ENCODE measurements at regions not wholly inside any gene's neighbourhood (a gene's known extent, or its start where the extent isn't known, plus 50 kb on each side); places are given as distances from the start of the nearest gene placed in this dataset.
A peak's percentile ranks its signal among the peaks of the same experiment; 100 is the strongest.

GRCh38 chr3:165133188-165133899, 55.0 kb upstream of the SI start:
- Histone ChIP-seq H3K4me1 (ENCODE audit: control insufficient read depth, insufficient read depth, low read length) (peaks cover 31% of the 10 kb centered on the region), H3K27ac (ENCODE audit: low read length) (peak overlapping the region; percentile 81), H3K4me3 (ENCODE audit: low read length) (no peak overlapping the region), H3K9me3 (ENCODE audit: control insufficient read depth, low read depth, low read length) (no peaks in the 10 kb centered on the region), H3K27me3 (ENCODE audit: control insufficient read depth, insufficient read depth, low read length) (no peaks in the 10 kb centered on the region), H3K36me3 (ENCODE audit: control insufficient read depth, insufficient read depth, low read length) (no peaks in the 10 kb centered on the region)
- no CpG with 5 or more reads among the region's 1 CpG for WGBS (ENCODE audit: insufficient coverage, low lambda C conversion rate)
- DNase-seq, result peak in 1 of 2 donors; percentile 80

GRCh38 chr3:165130708-165131107, 52.4 kb upstream of the SI start:
- no peaks in the 10 kb centered on the region for H3K27me3 ChIP-seq (ENCODE audit: control insufficient read depth, insufficient read depth, low read length)
- peaks cover 31% of the 10 kb centered on the region for H3K4me1 ChIP-seq (ENCODE audit: control insufficient read depth, insufficient read depth, low read length)
- H3K27ac ChIP-seq (ENCODE audit: low read length), result peak overlapping the region; percentile 68
- H3K4me3 ChIP-seq (ENCODE audit: low read length), result no peak overlapping the region
- DNase-seq, result peak; percentile 59 to 83
- no peaks in the 10 kb centered on the region for H3K36me3 ChIP-seq (ENCODE audit: control insufficient read depth, insufficient read depth, low read length)
- no peaks in the 10 kb centered on the region for H3K9me3 ChIP-seq (ENCODE audit: control insufficient read depth, low read depth, low read length)
- 29% methylated on average over 1 of the region's 2 CpGs for WGBS (ENCODE audit: insufficient coverage, low lambda C conversion rate)

GRCh38 chr3:165128544-165128943, 50.2 kb upstream of the SI start:
- Histone ChIP-seq H3K36me3 (ENCODE audit: control insufficient read depth, insufficient read depth, low read length) (no peaks in the 10 kb centered on the region), H3K27ac (ENCODE audit: low read length) (peak overlapping the region; percentile 52), H3K27me3 (ENCODE audit: control insufficient read depth, insufficient read depth, low read length) (no peaks in the 10 kb centered on the region), H3K4me3 (ENCODE audit: low read length) (no peak overlapping the region), H3K4me1 (ENCODE audit: control insufficient read depth, insufficient read depth, low read length) (peaks cover 35% of the 10 kb centered on the region), H3K9me3 (ENCODE audit: control insufficient read depth, low read depth, low read length) (no peaks in the 10 kb centered on the region)
- no CpG with 5 or more reads among the region's 1 CpG for WGBS (ENCODE audit: insufficient coverage, low lambda C conversion rate)
- peak in 1 of 2 donors; percentile 37 for DNase-seq
